GM21619 (cell line): ENCODE measurements at regions not wholly inside any gene's neighbourhood (a gene's known extent, or its start where the extent isn't known, plus 50 kb on each side); places are given as distances from the start of the nearest gene placed in this dataset.
"Not testable (repeated sequence)": the region's sequence is repeated elsewhere in the genome, so short reads cannot be mapped to it uniquely, and the experiment has no call there.

ENCODE experiments used
- ATAC-seq: cut with Tn5 transposase; IDR thresholded peaks from one replicate; pipeline ENCODE4 v1.9.1; 2021; ENCODE audit not compliant: unreplicated experiment

GRCh38 chr2:209008636-209009287 is 415.1 kb upstream of the MAP2 start:
- no peak for ATAC-seq

- not testable (repeated sequence) for ATAC-seq
Measured at GRCh38 chr2:209018633-209019032, 405.2 kb upstream of the MAP2 start.

GRCh38 chr2:209029249-209029648 is 394.6 kb upstream of the MAP2 start:
- ATAC-seq = no peak

GRCh38 chr2:209044307-209044706 is 379.5 kb upstream of the MAP2 start:
- no peak for ATAC-seq

GRCh38 chr2:209046163-209046562 is 377.7 kb upstream of the MAP2 start:
- no peak for ATAC-seq

GRCh38 chr2:209049608-209050007 is 374.2 kb upstream of the MAP2 start:
- ATAC-seq = no peak

- no peak for ATAC-seq
Measured at GRCh38 chr2:209062210-209062609, 361.6 kb upstream of the MAP2 start.

- ATAC-seq = no peak
Measured at GRCh38 chr2:209070262-209070661, 353.6 kb upstream of the MAP2 start.

GRCh38 chr2:209073151-209073550 is 350.7 kb upstream of the MAP2 start:
- no peak for ATAC-seq

- ATAC-seq = no peak
Measured at GRCh38 chr2:209074711-209075110, 349.1 kb upstream of the MAP2 start.

GRCh38 chr2:209076151-209076550 is 347.7 kb upstream of the MAP2 start:
- ATAC-seq = no peak

- ATAC-seq = no peak
Measured at GRCh38 chr2:209086761-209087160, 337.1 kb upstream of the MAP2 start.

- ATAC-seq = no peak
Measured at GRCh38 chr2:209091056-209091455, 332.8 kb upstream of the MAP2 start.

- ATAC-seq = no peak
Measured at GRCh38 chr2:209094221-209094620, 329.6 kb upstream of the MAP2 start.

- ATAC-seq = no peak
Measured at GRCh38 chr2:209095432-209095831, 328.4 kb upstream of the MAP2 start.

- no peak for ATAC-seq
Measured at GRCh38 chr2:209097168-209097567, 326.7 kb upstream of the MAP2 start.

GRCh38 chr2:209102319-209102718 is 321.5 kb upstream of the MAP2 start:
- ATAC-seq = no peak

GRCh38 chr2:209113026-209113425 is 310.8 kb upstream of the MAP2 start:
- ATAC-seq = no peak

GRCh38 chr2:209114588-209115240 is 309.1 kb upstream of the MAP2 start:
- no peak for ATAC-seq

- ATAC-seq = peak; percentile 93
Measured at GRCh38 chr2:209121691-209122090, 302.2 kb upstream of the MAP2 start.

GRCh38 chr2:209125291-209125690 is 298.6 kb upstream of the MAP2 start:
- no peak for ATAC-seq

- no peak for ATAC-seq
Measured at GRCh38 chr2:209138079-209138478, 285.8 kb upstream of the MAP2 start.

GRCh38 chr2:209141142-209141541 is 282.7 kb upstream of the MAP2 start:
- ATAC-seq = no peak
